Endothelial cell (in vitro differentiated cells): ENCODE measurements at regions not wholly inside any gene's neighbourhood (a gene's known extent, or its start where the extent isn't known, plus 50 kb on each side); places are given as distances from the start of the nearest gene placed in this dataset.

Source experiments
- DNase-seq: peaks from one replicate; pipeline ENCODE4 v3.0.0; 2021; ENCODE audit warnings: low spot score
- H3K27ac Mint-ChIP-seq: one replicate; pipeline ENCODE4 v1.8.0; 2021; ENCODE audit warnings: mixed read lengths, inconsistent platforms; ENCODE audit not compliant: unreplicated experiment
- H3K27me3 Mint-ChIP-seq: one replicate; pipeline ENCODE4 v1.8.0; 2021; ENCODE audit warnings: mild to moderate bottlenecking, moderate library complexity, mixed read lengths, inconsistent platforms; ENCODE audit not compliant: unreplicated experiment
- H3K36me3 Mint-ChIP-seq: one replicate; pipeline ENCODE4 v1.8.0; 2021; ENCODE audit warnings: mild to moderate bottlenecking, low read depth, mixed read lengths, inconsistent platforms; ENCODE audit not compliant: unreplicated experiment
- H3K4me1 Mint-ChIP-seq: one replicate; pipeline ENCODE4 v1.8.0; 2021; ENCODE audit warnings: mild to moderate bottlenecking, mixed read lengths, inconsistent platforms; ENCODE audit not compliant: unreplicated experiment
- H3K4me3 Mint-ChIP-seq: one replicate; pipeline ENCODE4 v1.8.0; 2021; ENCODE audit warnings: mild to moderate bottlenecking, mixed read lengths, inconsistent platforms; ENCODE audit not compliant: unreplicated experiment
- H3K9me3 Mint-ChIP-seq: one replicate; pipeline ENCODE4 v1.8.0; 2021; ENCODE audit warnings: mixed read lengths, inconsistent platforms; ENCODE audit not compliant: unreplicated experiment
- TF ChIP-seq, protein P1 (sequence below): fragments of 200-600 bp; sonication (generic); IDR thresholded peaks from one replicate; pipeline ENCODE4 v1.5.0; 2021; ENCODE audit warnings: antibody characterized with exemption; ENCODE audit not compliant: unreplicated experiment

DNA sequence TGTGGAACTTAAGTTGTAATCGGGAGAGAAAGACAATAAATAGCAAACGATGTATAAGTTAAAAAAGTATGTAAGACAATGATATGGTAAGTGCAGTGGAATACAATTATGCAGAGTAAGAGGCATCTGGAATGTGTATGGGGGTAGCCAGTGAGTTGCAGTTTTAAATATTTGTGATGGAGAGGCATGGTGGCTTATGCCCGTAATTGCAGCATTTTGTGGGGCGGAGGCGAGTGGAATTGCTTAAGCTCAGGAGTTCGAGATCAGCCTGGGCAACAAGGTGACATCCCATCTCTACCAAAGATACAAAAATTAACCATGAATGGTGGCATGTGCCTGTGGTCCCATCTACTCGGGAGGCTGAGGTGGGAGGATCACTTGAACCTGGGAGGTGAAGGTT lies 52.5 kb upstream of the WDFY3 start:
- H3K27ac Mint-ChIP-seq, result no peak overlapping the region
- no peaks in the 10 kb centered on the region for H3K9me3 Mint-ChIP-seq
- peaks cover 2% of the 10 kb centered on the region for H3K27me3 Mint-ChIP-seq
- H3K4me1 Mint-ChIP-seq, result no peaks in the 10 kb centered on the region
- H3K4me3 Mint-ChIP-seq, result no peak overlapping the region
- TF ChIP-seq, protein P1, sequence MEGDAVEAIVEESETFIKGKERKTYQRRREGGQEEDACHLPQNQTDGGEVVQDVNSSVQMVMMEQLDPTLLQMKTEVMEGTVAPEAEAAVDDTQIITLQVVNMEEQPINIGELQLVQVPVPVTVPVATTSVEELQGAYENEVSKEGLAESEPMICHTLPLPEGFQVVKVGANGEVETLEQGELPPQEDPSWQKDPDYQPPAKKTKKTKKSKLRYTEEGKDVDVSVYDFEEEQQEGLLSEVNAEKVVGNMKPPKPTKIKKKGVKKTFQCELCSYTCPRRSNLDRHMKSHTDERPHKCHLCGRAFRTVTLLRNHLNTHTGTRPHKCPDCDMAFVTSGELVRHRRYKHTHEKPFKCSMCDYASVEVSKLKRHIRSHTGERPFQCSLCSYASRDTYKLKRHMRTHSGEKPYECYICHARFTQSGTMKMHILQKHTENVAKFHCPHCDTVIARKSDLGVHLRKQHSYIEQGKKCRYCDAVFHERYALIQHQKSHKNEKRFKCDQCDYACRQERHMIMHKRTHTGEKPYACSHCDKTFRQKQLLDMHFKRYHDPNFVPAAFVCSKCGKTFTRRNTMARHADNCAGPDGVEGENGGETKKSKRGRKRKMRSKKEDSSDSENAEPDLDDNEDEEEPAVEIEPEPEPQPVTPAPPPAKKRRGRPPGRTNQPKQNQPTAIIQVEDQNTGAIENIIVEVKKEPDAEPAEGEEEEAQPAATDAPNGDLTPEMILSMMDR, result no peak
- H3K36me3 Mint-ChIP-seq, result no peaks in the 10 kb centered on the region
- no peak for DNase-seq

DNA sequence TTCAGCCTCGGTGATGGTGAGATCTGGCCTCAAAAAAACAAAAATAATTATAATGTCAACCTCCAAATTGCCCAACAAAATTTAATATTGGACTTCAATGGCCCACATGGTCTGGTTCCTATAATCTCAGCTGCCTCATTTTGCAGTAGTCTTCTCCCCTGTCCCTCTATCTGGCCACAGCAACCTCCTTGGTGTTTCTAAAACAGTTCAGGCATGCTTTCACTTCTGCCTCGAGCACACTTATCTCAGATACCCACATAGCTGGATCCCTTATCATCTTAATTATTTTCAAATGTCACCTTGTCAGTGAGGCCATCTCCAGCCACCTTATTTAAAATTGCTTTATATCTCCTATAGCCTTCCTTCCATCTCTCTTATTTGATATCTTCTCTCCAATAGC lies 52.9 kb upstream of the WDFY3 start:
- no peaks in the 10 kb centered on the region for H3K4me1 Mint-ChIP-seq
- no peaks in the 10 kb centered on the region for H3K9me3 Mint-ChIP-seq
- H3K27me3 Mint-ChIP-seq, result peaks cover 2% of the 10 kb centered on the region
- no peak overlapping the region for H3K27ac Mint-ChIP-seq
- no peak overlapping the region for H3K4me3 Mint-ChIP-seq
- DNase-seq, result no peak
- TF ChIP-seq, protein P1, result no peak
- no peaks in the 10 kb centered on the region for H3K36me3 Mint-ChIP-seq

- DNase-seq, result no peak
- no peak overlapping the region for H3K27ac Mint-ChIP-seq
- H3K27me3 Mint-ChIP-seq, result no peaks in the 10 kb centered on the region
- H3K4me1 Mint-ChIP-seq, result no peaks in the 10 kb centered on the region
- H3K4me3 Mint-ChIP-seq, result no peak overlapping the region
- TF ChIP-seq, protein P1, result no peak
- no peaks in the 10 kb centered on the region for H3K9me3 Mint-ChIP-seq
- no peaks in the 10 kb centered on the region for H3K36me3 Mint-ChIP-seq
Measured at GRCh38 chr4:85024671-85025070, 58.2 kb upstream of the WDFY3 start.

- TF ChIP-seq, protein P1, result no peak
- no peak for DNase-seq
- Mint-ChIP-seq H3K27me3 (no peaks in the 10 kb centered on the region), H3K9me3 (peaks cover 13% of the 10 kb centered on the region), H3K27ac (no peak overlapping the region), H3K36me3 (peaks cover 7% of the 10 kb centered on the region), H3K4me3 (no peak overlapping the region), H3K4me1 (no peaks in the 10 kb centered on the region)
Measured at GRCh38 chr4:85028910-85029309, 62.4 kb upstream of the WDFY3 start.

- Mint-ChIP-seq H3K4me1 (no peaks in the 10 kb centered on the region), H3K27ac (no peak overlapping the region), H3K4me3 (no peak overlapping the region), H3K36me3 (peaks cover 12% of the 10 kb centered on the region), H3K27me3 (no peaks in the 10 kb centered on the region), H3K9me3 (peaks cover 17% of the 10 kb centered on the region)
- no peak for DNase-seq
- TF ChIP-seq, protein P1, result no peak
Measured at GRCh38 chr4:85029453-85029852, 63.0 kb upstream of the WDFY3 start.
